ENCODE measurements at regions not wholly inside any gene's neighbourhood (a gene's known extent, or its start where the extent isn't known, plus 50 kb on each side); places are given as distances from the start of the nearest gene placed in this dataset.

GRCh38 chr13:34001389-34001788, 183.4 kb downstream of the RFC3 start:
- in situ Hi-C loops (cut with HindIII; ENCODE audit: low sequenced_read_pairs) = no loop called here

DNA sequence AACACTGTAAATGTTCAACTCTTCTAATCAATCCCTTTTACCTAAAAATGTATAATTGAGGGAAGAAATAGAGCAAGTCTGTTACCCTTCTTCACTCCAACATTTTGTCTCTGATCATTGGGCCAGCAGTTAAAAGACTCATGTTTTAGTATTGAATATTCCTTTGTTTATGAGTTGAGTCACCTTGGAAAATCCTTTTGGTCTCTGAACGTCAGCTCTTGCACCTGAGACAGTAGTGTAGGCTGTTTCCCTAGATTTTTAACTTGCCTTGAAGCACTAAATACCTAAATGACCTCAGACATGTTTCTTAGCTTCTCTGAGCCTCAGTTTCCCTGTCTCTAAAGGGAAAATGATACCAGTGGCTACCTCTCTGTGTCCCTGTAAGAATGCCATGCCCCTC, 184.2 kb downstream of the RFC3 start:
- in situ Hi-C loops (cut with HindIII; ENCODE audit: low sequenced_read_pairs) = no loop called here

- in situ Hi-C loops (cut with HindIII; ENCODE audit: low sequenced_read_pairs) = no loop called here
Measured at GRCh38 chr13:34002924-34003323, 185.0 kb downstream of the RFC3 start.

GRCh38 chr13:34003656-34004055, 185.7 kb downstream of the RFC3 start:
- in situ Hi-C loops (cut with HindIII; ENCODE audit: low sequenced_read_pairs) = no loop called here

DNA sequence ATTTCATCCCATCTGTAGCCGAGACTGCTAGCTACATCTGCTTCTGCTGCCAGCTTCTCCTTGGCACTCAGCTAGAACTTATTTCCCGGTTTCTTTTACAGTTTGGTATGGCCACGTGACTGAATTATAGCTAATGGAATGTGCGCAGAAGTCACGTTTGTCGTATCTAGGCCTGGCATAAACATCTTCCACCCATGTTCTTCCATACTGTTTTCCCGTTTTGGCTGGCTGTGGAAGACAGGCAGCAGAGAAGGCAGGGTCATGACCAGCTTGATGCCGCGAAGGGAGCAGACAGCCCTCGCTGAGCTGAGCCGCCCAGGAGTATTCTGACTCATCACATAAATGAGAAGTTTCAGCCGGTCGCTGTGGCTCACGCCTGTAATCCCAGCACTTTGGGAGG, 186.7 kb downstream of the RFC3 start:
- in situ Hi-C loops (cut with HindIII; ENCODE audit: low sequenced_read_pairs) = no loop called here

GRCh38 chr13:34006011-34006410, 188.1 kb downstream of the RFC3 start:
- in situ Hi-C loops (cut with HindIII; ENCODE audit: low sequenced_read_pairs) = no loop called here

- in situ Hi-C loops (cut with HindIII; ENCODE audit: low sequenced_read_pairs) = no loop called here
Measured at GRCh38 chr13:34011552-34012085, 193.7 kb downstream of the RFC3 start.

GRCh38 chr13:34012382-34012781, 194.4 kb downstream of the RFC3 start:
- in situ Hi-C loops (cut with HindIII; ENCODE audit: low sequenced_read_pairs) = no loop called here

GRCh38 chr13:34013061-34013460, 195.1 kb downstream of the RFC3 start:
- in situ Hi-C loops (cut with HindIII; ENCODE audit: low sequenced_read_pairs) = no loop called here

DNA sequence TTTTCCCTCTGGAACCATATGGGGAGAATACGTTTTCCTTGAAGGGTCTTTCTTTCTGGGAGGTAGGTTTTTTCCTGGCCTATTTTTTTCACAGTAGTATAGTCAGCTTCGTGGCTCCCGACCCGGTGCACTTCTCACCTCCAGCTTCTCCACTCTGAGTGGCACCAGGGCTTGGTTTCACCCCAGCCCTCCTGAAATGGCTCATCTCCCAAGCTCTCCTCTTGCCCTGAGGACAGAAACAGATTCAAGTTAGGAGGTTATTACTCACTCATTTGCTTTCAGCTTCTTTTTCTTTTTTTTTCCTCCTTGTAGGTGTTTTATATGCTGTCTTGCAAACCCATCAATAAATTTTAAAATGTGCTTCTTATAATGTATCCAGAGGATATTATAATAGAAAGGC, 199.3 kb downstream of the RFC3 start:
- in situ Hi-C loops (cut with HindIII; ENCODE audit: low sequenced_read_pairs) = no loop called here

GRCh38 chr13:34019870-34020269, 201.9 kb downstream of the RFC3 start:
- in situ Hi-C loops (cut with HindIII; ENCODE audit: low sequenced_read_pairs) = no loop called here

DNA sequence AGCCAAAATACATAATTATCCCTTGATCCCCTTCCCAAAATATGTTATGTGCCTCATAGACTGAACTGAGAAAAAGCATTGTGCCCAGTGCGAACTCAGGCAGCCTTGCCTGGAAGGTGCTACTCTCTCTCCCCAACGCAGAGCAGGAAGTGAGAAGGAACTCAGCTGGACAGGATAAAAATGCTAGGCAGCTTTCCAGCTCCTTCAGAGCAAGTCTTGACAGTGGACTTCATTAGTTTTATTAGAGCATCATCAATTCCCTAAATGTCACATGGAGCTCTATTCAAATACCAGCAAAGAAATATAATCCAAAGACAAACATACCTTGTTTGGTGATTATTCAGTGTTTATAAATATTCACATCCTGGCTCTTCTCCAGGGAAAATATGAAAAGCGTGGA, 202.4 kb downstream of the RFC3 start:
- in situ Hi-C loops (cut with HindIII; ENCODE audit: low sequenced_read_pairs) = no loop called here

DNA sequence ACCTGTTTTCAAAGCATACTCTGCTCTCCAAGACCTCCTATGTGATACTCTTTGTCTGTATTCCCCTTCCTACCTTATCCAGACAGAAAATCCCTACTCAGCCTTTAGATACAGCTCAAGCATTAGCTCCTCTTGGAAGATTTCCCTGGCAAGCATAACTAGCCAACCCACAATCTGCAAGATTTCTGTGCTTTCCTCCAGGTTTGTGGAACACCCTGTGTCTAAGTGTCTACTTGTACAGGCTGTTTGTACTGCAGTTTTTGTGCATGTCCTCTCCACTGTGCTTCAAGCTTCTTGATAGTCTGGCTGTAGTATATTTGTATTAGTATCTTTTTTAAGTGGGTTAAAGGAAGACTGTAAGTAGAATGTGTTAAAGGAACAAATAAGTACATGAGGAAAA, 203.7 kb downstream of the RFC3 start:
- in situ Hi-C loops (cut with HindIII; ENCODE audit: low sequenced_read_pairs) = no loop called here

DNA sequence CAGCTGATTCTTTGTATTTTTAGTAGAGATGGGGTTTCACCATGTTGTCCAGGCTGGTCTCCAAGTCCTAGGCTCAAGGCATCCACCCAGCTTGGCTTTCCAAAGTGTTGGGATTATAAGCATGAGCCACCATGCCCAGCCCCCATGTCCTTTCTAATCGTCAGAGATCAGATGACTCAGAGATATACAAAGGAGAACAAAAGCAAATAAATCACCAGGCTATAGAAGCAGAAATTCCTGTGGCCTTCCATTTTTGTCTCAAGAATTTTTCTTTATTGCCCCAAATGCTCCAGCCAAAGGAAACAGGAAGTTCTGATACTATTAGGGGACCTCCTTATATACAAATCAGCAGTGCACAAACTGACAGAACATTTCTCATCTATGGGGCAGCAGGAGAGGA, 207.8 kb downstream of the RFC3 start:
- in situ Hi-C loops (cut with HindIII; ENCODE audit: low sequenced_read_pairs) = no loop called here

GRCh38 chr13:34026308-34026707, 208.4 kb downstream of the RFC3 start:
- in situ Hi-C loops (cut with HindIII; ENCODE audit: low sequenced_read_pairs) = no loop called here

GRCh38 chr13:34028496-34029442, 210.8 kb downstream of the RFC3 start:
- in situ Hi-C loops (cut with HindIII; ENCODE audit: low sequenced_read_pairs) = no loop called here

GRCh38 chr13:34030782-34031181, 212.8 kb downstream of the RFC3 start:
- in situ Hi-C loops (cut with HindIII; ENCODE audit: low sequenced_read_pairs) = no loop called here

- in situ Hi-C loops (cut with HindIII; ENCODE audit: low sequenced_read_pairs) = no loop called here
Measured at GRCh38 chr13:34031610-34032009, 213.7 kb downstream of the RFC3 start.

DNA sequence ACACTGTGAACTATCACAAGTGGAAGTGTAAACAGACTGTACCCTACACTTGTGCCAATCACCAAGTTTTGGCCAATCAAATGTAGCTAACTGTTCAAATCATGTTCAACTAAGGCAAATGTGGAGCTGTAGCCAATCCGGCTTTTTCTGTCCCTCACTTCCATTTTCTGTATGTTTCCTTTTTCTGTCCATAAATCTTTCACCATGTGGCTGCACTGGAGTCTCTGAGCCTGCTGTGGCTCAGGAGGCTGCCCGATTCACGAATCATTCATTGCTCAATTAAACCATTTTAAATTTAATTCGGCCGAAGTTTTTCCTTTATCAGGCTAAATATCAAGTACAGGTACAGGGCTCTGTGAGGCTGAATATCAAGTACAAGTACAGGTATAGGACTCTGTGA, 216.5 kb downstream of the RFC3 start:
- in situ Hi-C loops (cut with HindIII; ENCODE audit: low sequenced_read_pairs) = no loop called here

GRCh38 chr13:34035178-34035577, 217.2 kb downstream of the RFC3 start:
- in situ Hi-C loops (cut with HindIII; ENCODE audit: low sequenced_read_pairs) = no loop called here

GRCh38 chr13:34035676-34036325, 217.9 kb downstream of the RFC3 start:
- in situ Hi-C loops (cut with HindIII; ENCODE audit: low sequenced_read_pairs) = no loop called here

Measured in endothelial cell of hepatic sinusoid (primary cell).